ENCODE measurements at regions not wholly inside any gene's neighbourhood (a gene's known extent, or its start where the extent isn't known, plus 50 kb on each side); places are given as distances from the start of the nearest gene placed in this dataset.

- TF ChIP-seq CTCF (conservative IDR thresholded peaks at IDR 0.05) (no peak), ZFX (IDR thresholded peaks at IDR 0.05) (no peak)
These were observed 95.5 kb upstream of the TBX5 start for GRCh38 chr12:114501474-114501807.

Data from C4-2B (cell line).